ENCODE measurements at regions not wholly inside any gene's neighbourhood (a gene's known extent, or its start where the extent isn't known, plus 50 kb on each side); places are given as distances from the start of the nearest gene placed in this dataset.

- Histone ChIP-seq H3K9ac (ENCODE audit: insufficient read length, low read depth) (no peak overlapping the region), H3K36me3 (ENCODE audit: insufficient read depth, insufficient read length, low read length) (no peaks in the 10 kb centered on the region), H3K9me3 (ENCODE audit: insufficient read depth, low read length) (no peaks in the 10 kb centered on the region), H3K4me1 (ENCODE audit: insufficient read depth, insufficient read length) (no peaks in the 10 kb centered on the region), H3K4me3 (ENCODE audit: insufficient read length, low read depth) (no peak overlapping the region), H3K27me3 (ENCODE audit: insufficient read depth, insufficient read length) (no peaks in the 10 kb centered on the region)
- peak; percentile 11 for DNase-seq (ENCODE audit: low read depth, low spot score)
- no peak for TF ChIP-seq SUZ12 (IDR thresholded peaks at IDR 0.05; ENCODE audit: extremely low read depth, insufficient read depth, insufficient read length)
- no peak for TF ChIP-seq YY1 (IDR thresholded peaks at IDR 0.05; ENCODE audit: insufficient read depth, insufficient read length)
- TF ChIP-seq ZNF274 (IDR thresholded peaks at IDR 0.05; ENCODE audit: low read depth, low read length) = no peak
These were observed 219.8 kb downstream of the ACTL7B start for GRCh38 chr9:108636013-108636412.

DNA sequence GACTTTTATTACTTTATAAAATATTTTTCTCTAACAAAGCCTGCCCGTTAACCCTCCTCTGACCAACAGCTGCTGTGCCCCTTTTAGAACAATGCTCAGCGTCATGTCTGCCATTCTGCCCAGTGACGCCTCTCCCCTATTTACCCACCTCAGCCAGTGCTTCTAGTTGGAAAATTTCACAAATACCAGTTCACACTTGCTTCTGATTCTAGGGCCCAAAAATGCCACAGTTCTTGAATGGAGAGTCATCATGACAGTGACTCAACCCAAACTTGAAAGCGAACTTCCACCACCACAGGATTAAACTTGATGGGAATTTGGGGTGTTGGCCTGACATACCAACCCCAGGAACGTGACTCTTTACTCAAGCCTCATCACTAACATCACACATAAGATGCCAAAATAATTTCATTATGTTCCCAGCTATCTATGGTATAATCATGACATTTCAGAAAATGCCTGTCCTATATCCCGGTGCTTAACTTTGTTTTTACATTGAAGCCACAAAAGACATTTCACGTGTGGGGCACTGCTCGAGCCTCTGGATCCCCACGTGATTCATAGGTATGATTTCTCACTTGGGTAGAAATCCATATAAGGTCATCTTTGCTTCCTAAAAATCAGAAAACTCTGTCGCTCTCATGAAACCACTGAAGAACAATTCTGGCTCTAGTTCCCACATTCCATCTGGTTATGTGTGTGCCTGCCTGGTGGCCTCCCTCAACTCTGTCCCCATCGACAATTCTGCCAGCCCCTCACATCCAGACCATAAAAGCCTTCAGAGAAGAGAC, 220.9 kb downstream of the ACTL7B start:
- Histone ChIP-seq H3K9ac (ENCODE audit: insufficient read length, low read depth) (no peak overlapping the region), H3K36me3 (ENCODE audit: insufficient read depth, insufficient read length, low read length) (no peaks in the 10 kb centered on the region), H3K4me1 (ENCODE audit: insufficient read depth, insufficient read length) (no peaks in the 10 kb centered on the region), H3K9me3 (ENCODE audit: insufficient read depth, low read length) (no peaks in the 10 kb centered on the region), H3K27me3 (ENCODE audit: insufficient read depth, insufficient read length) (no peaks in the 10 kb centered on the region), H3K4me3 (ENCODE audit: insufficient read length, low read depth) (no peak overlapping the region)
- no peak for TF ChIP-seq YY1 (IDR thresholded peaks at IDR 0.05; ENCODE audit: insufficient read depth, insufficient read length)
- TF ChIP-seq ZNF274 (IDR thresholded peaks at IDR 0.05; ENCODE audit: low read depth, low read length) = no peak
- TF ChIP-seq SUZ12 (IDR thresholded peaks at IDR 0.05; ENCODE audit: extremely low read depth, insufficient read depth, insufficient read length) = no peak
- no peak for DNase-seq (ENCODE audit: low read depth, low spot score)

DNA sequence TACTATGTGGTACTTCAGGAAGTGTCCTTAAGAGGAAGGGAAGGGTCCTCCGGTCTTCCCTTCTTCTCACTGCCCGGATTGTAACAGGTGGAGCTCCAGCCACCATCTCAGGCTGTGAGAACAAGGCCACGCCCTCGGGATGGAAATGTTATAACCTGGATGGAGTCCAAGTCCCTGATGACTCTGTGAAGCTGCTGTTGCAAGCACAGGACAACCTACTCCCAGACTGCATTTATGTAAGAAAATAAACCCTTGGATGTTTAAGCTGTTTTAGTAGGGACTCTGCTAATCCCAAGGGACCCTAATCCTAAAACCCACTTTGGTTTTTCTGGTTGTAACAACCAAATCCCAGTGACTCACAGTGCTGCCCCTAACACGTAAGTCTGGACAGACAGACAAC, 221.6 kb downstream of the ACTL7B start:
- no peak for DNase-seq (ENCODE audit: low read depth, low spot score)
- Histone ChIP-seq H3K27me3 (ENCODE audit: insufficient read depth, insufficient read length) (no peaks in the 10 kb centered on the region), H3K9ac (ENCODE audit: insufficient read length, low read depth) (no peak overlapping the region), H3K4me1 (ENCODE audit: insufficient read depth, insufficient read length) (no peaks in the 10 kb centered on the region), H3K36me3 (ENCODE audit: insufficient read depth, insufficient read length, low read length) (no peaks in the 10 kb centered on the region), H3K9me3 (ENCODE audit: insufficient read depth, low read length) (no peaks in the 10 kb centered on the region), H3K4me3 (ENCODE audit: insufficient read length, low read depth) (no peak overlapping the region)
- TF ChIP-seq SUZ12 (IDR thresholded peaks at IDR 0.05; ENCODE audit: extremely low read depth, insufficient read depth, insufficient read length) = no peak

GRCh38 chr9:108631496-108632285, 224.1 kb downstream of the ACTL7B start:
- Histone ChIP-seq H3K9ac (ENCODE audit: insufficient read length, low read depth) (no peak overlapping the region), H3K27me3 (ENCODE audit: insufficient read depth, insufficient read length) (no peaks in the 10 kb centered on the region), H3K9me3 (ENCODE audit: insufficient read depth, low read length) (no peaks in the 10 kb centered on the region)

GRCh38 chr9:108628316-108628715, 227.5 kb downstream of the ACTL7B start:
- H3K4me1 ChIP-seq (ENCODE audit: insufficient read depth, insufficient read length) = no peaks in the 10 kb centered on the region
- H3K9me3 ChIP-seq (ENCODE audit: insufficient read depth, low read length) = no peaks in the 10 kb centered on the region
- H3K27me3 ChIP-seq (ENCODE audit: insufficient read depth, insufficient read length) = no peaks in the 10 kb centered on the region
- no peak overlapping the region for H3K9ac ChIP-seq (ENCODE audit: insufficient read length, low read depth)
- no peak for DNase-seq (ENCODE audit: low read depth, low spot score)
- no peak overlapping the region for H3K4me3 ChIP-seq (ENCODE audit: insufficient read length, low read depth)
- H3K36me3 ChIP-seq (ENCODE audit: insufficient read depth, insufficient read length, low read length) = no peaks in the 10 kb centered on the region
- TF ChIP-seq YY1 (IDR thresholded peaks at IDR 0.05; ENCODE audit: insufficient read depth, insufficient read length) = no peak
- no peak for TF ChIP-seq SUZ12 (IDR thresholded peaks at IDR 0.05; ENCODE audit: extremely low read depth, insufficient read depth, insufficient read length)
- no peak for TF ChIP-seq ZNF274 (IDR thresholded peaks at IDR 0.05; ENCODE audit: low read depth, low read length)

More at GRCh38 chr9:108631496-108632285, 224.1 kb downstream of the ACTL7B start:
- no peak for DNase-seq (ENCODE audit: low read depth, low spot score)
- Histone ChIP-seq H3K36me3 (ENCODE audit: insufficient read depth, insufficient read length, low read length) (no peaks in the 10 kb centered on the region), H3K4me3 (ENCODE audit: insufficient read length, low read depth) (no peak overlapping the region), H3K4me1 (ENCODE audit: insufficient read depth, insufficient read length) (no peaks in the 10 kb centered on the region)
- TF ChIP-seq YY1 (IDR thresholded peaks at IDR 0.05; ENCODE audit: insufficient read depth, insufficient read length) = no peak
- no peak for TF ChIP-seq ZNF274 (IDR thresholded peaks at IDR 0.05; ENCODE audit: low read depth, low read length)
- TF ChIP-seq SUZ12 (IDR thresholded peaks at IDR 0.05; ENCODE audit: extremely low read depth, insufficient read depth, insufficient read length) = no peak

- DNase-seq (ENCODE audit: low read depth, low spot score) = no peak
- Histone ChIP-seq H3K9me3 (ENCODE audit: insufficient read depth, low read length) (no peaks in the 10 kb centered on the region), H3K4me1 (ENCODE audit: insufficient read depth, insufficient read length) (no peaks in the 10 kb centered on the region)
These were observed 229.0 kb downstream of the ACTL7B start for GRCh38 chr9:108626743-108627142.

More at GRCh38 chr9:108626743-108627142, 229.0 kb downstream of the ACTL7B start:
- no peak for TF ChIP-seq ZNF274 (IDR thresholded peaks at IDR 0.05; ENCODE audit: low read depth, low read length)
- TF ChIP-seq YY1 (IDR thresholded peaks at IDR 0.05; ENCODE audit: insufficient read depth, insufficient read length) = no peak
- no peak for TF ChIP-seq SUZ12 (IDR thresholded peaks at IDR 0.05; ENCODE audit: extremely low read depth, insufficient read depth, insufficient read length)
- Histone ChIP-seq H3K27me3 (ENCODE audit: insufficient read depth, insufficient read length) (no peaks in the 10 kb centered on the region), H3K36me3 (ENCODE audit: insufficient read depth, insufficient read length, low read length) (no peaks in the 10 kb centered on the region), H3K9ac (ENCODE audit: insufficient read length, low read depth) (no peak overlapping the region), H3K4me3 (ENCODE audit: insufficient read length, low read depth) (no peak overlapping the region)

All from NT2/D1 (cell line).